Fibroblast of the aortic adventitia (primary cell): ENCODE measurements at regions not wholly inside any gene's neighbourhood (a gene's known extent, or its start where the extent isn't known, plus 50 kb on each side); places are given as distances from the start of the nearest gene placed in this dataset.

Source experiments
- DNase-seq: peaks from one replicate; pipeline ENCODE4 v3.0.0-alpha.2; 2010; ENCODE audit warnings: low read depth
- H3K4me3 ChIP-seq: 2 replicates; pipeline ENCODE4 v1.5.1; 2011; ENCODE audit warnings: low read depth, mild to moderate bottlenecking, control low read depth, low read length, moderate library complexity
- CTCF ChIP-seq: IDR thresholded peaks from 2 replicates; pipeline ENCODE4 v1.5.1; 2011; ENCODE audit warnings: mild to moderate bottlenecking, low read length, control low read depth, inconsistent platforms; ENCODE audit not compliant: insufficient read depth

- no peak for TF ChIP-seq CTCF
- no peak for DNase-seq
- no peak overlapping the region for H3K4me3 ChIP-seq
Observed at GRCh38 chr1:13931226-13931625, 231.2 kb downstream of the PRDM2 start.

- no peak overlapping the region for H3K4me3 ChIP-seq
- no peak for DNase-seq
- TF ChIP-seq CTCF, result no peak
Observed at GRCh38 chr1:13935336-13935735, 235.3 kb downstream of the PRDM2 start.

- no peak for DNase-seq
- no peak for TF ChIP-seq CTCF
- no peak overlapping the region for H3K4me3 ChIP-seq
Observed at GRCh38 chr1:13941315-13941714, 241.3 kb downstream of the PRDM2 start.

- no peak overlapping the region for H3K4me3 ChIP-seq
- TF ChIP-seq CTCF, result no peak
- DNase-seq, result no peak
Observed at GRCh38 chr1:13943055-13943454, 243.1 kb downstream of the PRDM2 start.

- no peak for DNase-seq
- H3K4me3 ChIP-seq, result no peak overlapping the region
- no peak for TF ChIP-seq CTCF
Observed at GRCh38 chr1:13945856-13946255, 245.9 kb downstream of the PRDM2 start.

GRCh38 chr1:13947658-13948057 is 247.7 kb downstream of the PRDM2 start:
- H3K4me3 ChIP-seq, result no peak overlapping the region
- no peak for DNase-seq
- TF ChIP-seq CTCF, result no peak

- no peak overlapping the region for H3K4me3 ChIP-seq
- DNase-seq, result no peak
- no peak for TF ChIP-seq CTCF
Observed at GRCh38 chr1:13948396-13948795, 248.4 kb downstream of the PRDM2 start.
